ENCODE measurements at regions not wholly inside any gene's neighbourhood (a gene's known extent, or its start where the extent isn't known, plus 50 kb on each side); places are given as distances from the start of the nearest gene placed in this dataset.
A peak's percentile ranks its signal among the peaks of the same experiment; 100 is the strongest.

- H3K9me3 ChIP-seq, result no peaks in the 10 kb centered on the region
- 36 to 56% methylated on average over 1 of the region's 1 CpG for WGBS, 2 donors (ENCODE audit: low coverage in 1 of 2)
- no peak overlapping the region for H3K27ac ChIP-seq
- ATAC-seq, result no peak
- H3K36me3 ChIP-seq, result no peaks in the 10 kb centered on the region
- H3K27me3 ChIP-seq, result peaks cover 11% of the 10 kb centered on the region
- no peak overlapping the region for H3K4me3 ChIP-seq
- no peaks in the 10 kb centered on the region for H3K4me1 ChIP-seq
- TF ChIP-seq CTCF (IDR thresholded peaks at IDR 0.05) (no peak), POLR2A (IDR thresholded peaks at IDR 0.05) (no peak), POLR2AphosphoS5 (IDR thresholded peaks at IDR 0.05) (no peak), EP300 (IDR thresholded peaks at IDR 0.05) (no peak)
Measured at GRCh38 chr3:66165660-66166059, 55.1 kb upstream of the SLC25A26 start.

- no peak overlapping the region for H3K4me3 ChIP-seq
Measured at GRCh38 chr3:66164155-66164554, 56.6 kb upstream of the SLC25A26 start.

GRCh38 chr3:66163222-66163621 is 57.6 kb upstream of the SLC25A26 start:
- Histone ChIP-seq H3K36me3 (no peaks in the 10 kb centered on the region), H3K4me1 (no peaks in the 10 kb centered on the region), H3K4me3 (no peak overlapping the region), H3K9me3 (no peaks in the 10 kb centered on the region), H3K27me3 (peaks cover 11% of the 10 kb centered on the region), H3K27ac (no peak overlapping the region)
- ATAC-seq, result no peak
- 59 to 77% methylated on average over 5 of the region's 5 CpGs for WGBS, 2 donors (ENCODE audit: low coverage in 1 of 2)
- no peak for TF ChIP-seq EP300 (IDR thresholded peaks at IDR 0.05)
- no peak for TF ChIP-seq CTCF (IDR thresholded peaks at IDR 0.05)
- TF ChIP-seq POLR2A (IDR thresholded peaks at IDR 0.05), result no peak
- TF ChIP-seq POLR2AphosphoS5 (IDR thresholded peaks at IDR 0.05), result no peak

More at GRCh38 chr3:66164155-66164554, 56.6 kb upstream of the SLC25A26 start:
- Histone ChIP-seq H3K4me1 (no peaks in the 10 kb centered on the region), H3K27me3 (peaks cover 11% of the 10 kb centered on the region), H3K9me3 (no peaks in the 10 kb centered on the region), H3K27ac (no peak overlapping the region), H3K36me3 (no peaks in the 10 kb centered on the region)
- ATAC-seq, result no peak
- TF ChIP-seq POLR2A (IDR thresholded peaks at IDR 0.05) (no peak), POLR2AphosphoS5 (IDR thresholded peaks at IDR 0.05) (no peak), CTCF (IDR thresholded peaks at IDR 0.05) (no peak), EP300 (IDR thresholded peaks at IDR 0.05) (no peak)

GRCh38 chr3:66162766-66163165 is 58.0 kb upstream of the SLC25A26 start:
- Histone ChIP-seq H3K27ac (no peak overlapping the region), H3K4me1 (no peaks in the 10 kb centered on the region), H3K27me3 (peaks cover 11% of the 10 kb centered on the region), H3K9me3 (no peaks in the 10 kb centered on the region), H3K4me3 (no peak overlapping the region), H3K36me3 (no peaks in the 10 kb centered on the region)
- TF ChIP-seq POLR2AphosphoS5 (IDR thresholded peaks at IDR 0.05) (no peak), POLR2A (IDR thresholded peaks at IDR 0.05) (no peak)
- ATAC-seq, result no peak
- 67 to 80% methylated on average over 3 of the region's 3 CpGs for WGBS, 2 donors (ENCODE audit: low coverage in 1 of 2)

GRCh38 chr3:66158933-66159683 is 61.7 kb upstream of the SLC25A26 start:
- Histone ChIP-seq H3K27ac (no peak overlapping the region), H3K27me3 (no peaks in the 10 kb centered on the region), H3K9me3 (no peaks in the 10 kb centered on the region), H3K4me1 (peaks cover 0 to 8% (median 0%) of the 10 kb centered on the region in 3 donors), H3K4me3 (no peak overlapping the region), H3K36me3 (no peaks in the 10 kb centered on the region)
- TF ChIP-seq POLR2A (IDR thresholded peaks at IDR 0.05), result no peak
- ATAC-seq, result no peak
- WGBS, 2 donors (ENCODE audit: low coverage in 1 of 2), result 77 to 100% methylated on average over 1 to 2 of the region's 5 CpGs

- Histone ChIP-seq H3K9me3 (no peaks in the 10 kb centered on the region), H3K4me3 (peak overlapping the region in 1 of 2 donors; percentile 44), H3K27ac (peak overlapping the region in 2 of 4 donors; percentile 62 to 65), H3K36me3 (no peaks in the 10 kb centered on the region), H3K27me3 (no peaks in the 10 kb centered on the region), H3K4me1 (peaks cover 0 to 16% (median 0%) of the 10 kb centered on the region in 3 donors)
- WGBS, 2 donors (ENCODE audit: low coverage in 1 of 2), result 55 to 61% methylated on average over 6 to 9 of the region's 9 CpGs
- no peak for ATAC-seq
- no peak for TF ChIP-seq EP300 (IDR thresholded peaks at IDR 0.05)
- TF ChIP-seq POLR2AphosphoS5 (IDR thresholded peaks at IDR 0.05), result no peak
- no peak for TF ChIP-seq POLR2A (IDR thresholded peaks at IDR 0.05)
- TF ChIP-seq CTCF (IDR thresholded peaks at IDR 0.05), result no peak
Measured at GRCh38 chr3:66154444-66154861, 66.3 kb upstream of the SLC25A26 start.
